ENCODE measurements at regions not wholly inside any gene's neighbourhood (a gene's known extent, or its start where the extent isn't known, plus 50 kb on each side); places are given as distances from the start of the nearest gene placed in this dataset.

- TF ChIP-seq CTCF (IDR thresholded peaks at IDR 0.05) = no peak
- no peak for DNase-seq
- Mint-ChIP-seq H3K4me1 (peaks cover 36% of the 10 kb centered on the region), H3K36me3 (ENCODE audit: low read depth) (peaks cover 5% of the 10 kb centered on the region), H3K9me3 (peaks cover 34% of the 10 kb centered on the region), H3K27me3 (ENCODE audit: low read depth, poor library complexity) (peaks cover 9% of the 10 kb centered on the region), H3K4me3 (no peak overlapping the region), H3K27ac (no peak overlapping the region)
These were observed 389.6 kb upstream of the SALL3 start for GRCh38 chr18:78589916-78590437.

GRCh38 chr18:78595453-78595852, 384.2 kb upstream of the SALL3 start:
- peaks cover 45% of the 10 kb centered on the region for H3K9me3 Mint-ChIP-seq
- H3K36me3 Mint-ChIP-seq (ENCODE audit: low read depth) = peaks cover 5% of the 10 kb centered on the region
- no peak overlapping the region for H3K27ac Mint-ChIP-seq
- peaks cover 13% of the 10 kb centered on the region for H3K4me1 Mint-ChIP-seq
- no peak overlapping the region for H3K4me3 Mint-ChIP-seq
- no peak for DNase-seq
- H3K27me3 Mint-ChIP-seq (ENCODE audit: low read depth, poor library complexity) = peaks cover 6% of the 10 kb centered on the region
- no peak for TF ChIP-seq CTCF (IDR thresholded peaks at IDR 0.05)

- Mint-ChIP-seq H3K4me3 (no peak overlapping the region), H3K27ac (no peak overlapping the region), H3K27me3 (ENCODE audit: low read depth, poor library complexity) (peaks cover 6% of the 10 kb centered on the region), H3K36me3 (ENCODE audit: low read depth) (peaks cover 5% of the 10 kb centered on the region), H3K4me1 (peaks cover 13% of the 10 kb centered on the region), H3K9me3 (peaks cover 42% of the 10 kb centered on the region)
- no peak for TF ChIP-seq CTCF (IDR thresholded peaks at IDR 0.05)
- DNase-seq = no peak
These were observed 383.6 kb upstream of the SALL3 start for GRCh38 chr18:78595924-78596573.

- H3K4me1 Mint-ChIP-seq = peaks cover 13% of the 10 kb centered on the region
- H3K27ac Mint-ChIP-seq = no peak overlapping the region
- no peak for TF ChIP-seq CTCF (IDR thresholded peaks at IDR 0.05)
- DNase-seq = no peak
- peaks cover 35% of the 10 kb centered on the region for H3K9me3 Mint-ChIP-seq
- H3K36me3 Mint-ChIP-seq (ENCODE audit: low read depth) = peaks cover 3% of the 10 kb centered on the region
- peaks cover 2% of the 10 kb centered on the region for H3K27me3 Mint-ChIP-seq (ENCODE audit: low read depth, poor library complexity)
- H3K4me3 Mint-ChIP-seq = no peak overlapping the region
These were observed 382.7 kb upstream of the SALL3 start for GRCh38 chr18:78596794-78597345.

- DNase-seq = no peak
- Mint-ChIP-seq H3K9me3 (peaks cover 16% of the 10 kb centered on the region), H3K27me3 (ENCODE audit: low read depth, poor library complexity) (no peaks in the 10 kb centered on the region), H3K27ac (no peak overlapping the region), H3K36me3 (ENCODE audit: low read depth) (no peaks in the 10 kb centered on the region), H3K4me1 (peaks cover 30% of the 10 kb centered on the region), H3K4me3 (no peak overlapping the region)
- TF ChIP-seq CTCF (IDR thresholded peaks at IDR 0.05) = no peak
These were observed 378.3 kb upstream of the SALL3 start for GRCh38 chr18:78601349-78601748.

- H3K36me3 Mint-ChIP-seq (ENCODE audit: low read depth) = no peaks in the 10 kb centered on the region
- H3K27ac Mint-ChIP-seq = no peak overlapping the region
- peaks cover 19% of the 10 kb centered on the region for H3K9me3 Mint-ChIP-seq
- no peak for DNase-seq
- no peak overlapping the region for H3K4me3 Mint-ChIP-seq
- no peak for TF ChIP-seq CTCF (IDR thresholded peaks at IDR 0.05)
- H3K4me1 Mint-ChIP-seq = peaks cover 27% of the 10 kb centered on the region
- H3K27me3 Mint-ChIP-seq (ENCODE audit: low read depth, poor library complexity) = peaks cover 3% of the 10 kb centered on the region
These were observed 377.7 kb upstream of the SALL3 start for GRCh38 chr18:78601923-78602322.
